ENCODE measurements at regions not wholly inside any gene's neighbourhood (a gene's known extent, or its start where the extent isn't known, plus 50 kb on each side); places are given as distances from the start of the nearest gene placed in this dataset.

DNA sequence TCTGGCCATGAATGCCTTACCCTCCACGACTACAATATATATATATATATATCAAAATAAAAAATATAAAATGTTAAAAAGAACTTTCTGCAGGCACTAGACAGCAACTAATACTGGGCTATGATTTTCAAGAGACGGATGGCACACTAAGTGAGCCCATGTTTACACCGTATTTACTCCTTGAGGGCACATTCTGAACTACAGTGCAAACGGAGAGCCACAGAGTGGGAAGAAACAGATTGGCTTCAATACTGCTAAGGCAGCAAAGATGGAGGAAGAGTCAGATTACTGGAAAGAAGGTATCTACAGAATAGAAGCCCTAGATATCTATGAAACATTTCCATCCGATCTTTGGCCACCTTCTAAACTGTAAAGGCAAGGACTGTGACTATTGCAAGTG, 330.3 kb downstream of the HTR1B start:
- H3K9me3 ChIP-seq (ENCODE audit: control insufficient read depth, insufficient read depth, low read length): no peaks in the 10 kb centered on the region; the same call in 1 of the 2 replicates
- H3K4me3 ChIP-seq (ENCODE audit: low read depth, low read length): no peak overlapping the region
- ChIA-PET CTCF (no interaction called here), POLR2A (no interaction called here)
- no peak for DNase-seq (ENCODE audit: low read depth, low spot score)
- no peak overlapping the region for H3K27ac ChIP-seq (ENCODE audit: low read depth, low read length)
- no peak for TF ChIP-seq CTCF (IDR thresholded peaks at IDR 0.05; ENCODE audit: low read depth, low read length)
- no peaks in the 10 kb centered on the region for H3K27me3 ChIP-seq (ENCODE audit: control insufficient read depth, insufficient read depth, low read length)

DNA sequence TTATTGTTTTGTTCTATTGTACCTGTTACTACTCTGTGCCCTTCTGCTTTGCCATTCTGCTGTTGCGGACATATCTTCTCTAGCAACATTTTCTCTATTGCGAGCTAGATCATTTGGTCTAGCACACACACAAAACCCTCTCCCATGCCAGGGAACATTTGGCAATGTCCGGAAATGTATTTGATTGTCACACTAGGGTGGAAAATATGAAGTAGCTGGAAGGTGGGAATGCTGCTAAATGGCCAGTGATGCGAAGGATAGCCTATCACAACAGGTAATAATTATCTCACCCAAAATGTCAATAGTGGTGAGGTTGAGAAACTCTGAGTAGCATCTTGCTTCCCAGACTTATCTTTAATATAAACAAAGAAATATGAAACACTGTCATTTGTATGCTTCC, 331.9 kb downstream of the HTR1B start:
- ChIA-PET CTCF (no interaction called here), POLR2A (no interaction called here)
- Histone ChIP-seq H3K4me3 (ENCODE audit: low read depth, low read length) (no peak overlapping the region), H3K27ac (ENCODE audit: low read depth, low read length) (no peak overlapping the region), H3K9me3 (ENCODE audit: control insufficient read depth, insufficient read depth, low read length) (no peaks in the 10 kb centered on the region; the same call in 1 of the 2 replicates), H3K27me3 (ENCODE audit: control insufficient read depth, insufficient read depth, low read length) (no peaks in the 10 kb centered on the region)
- DNase-seq (ENCODE audit: low read depth, low spot score): no peak
- TF ChIP-seq CTCF (IDR thresholded peaks at IDR 0.05; ENCODE audit: low read depth, low read length): no peak

GRCh38 chr6:77124604-77125003, 338.7 kb downstream of the HTR1B start:
- CTCF ChIA-PET: interaction anchor here (0.6 kb wide), 1 partner anchor 333 kb away, joined by 4 read pairs; no protein-coding TSS in a partner anchor
- DNase-seq (ENCODE audit: low read depth, low spot score): no peak
- Histone ChIP-seq H3K9me3 (ENCODE audit: control insufficient read depth, insufficient read depth, low read length) (peaks cover 5% of the 10 kb centered on the region), H3K27me3 (ENCODE audit: control insufficient read depth, insufficient read depth, low read length) (no peaks in the 10 kb centered on the region), H3K27ac (ENCODE audit: low read depth, low read length) (no peak overlapping the region), H3K4me3 (ENCODE audit: low read depth, low read length) (no peak overlapping the region)
- 0 out of 2 replicates have a peak, but pooled peaks have one; percentile 16 for TF ChIP-seq CTCF (IDR thresholded peaks at IDR 0.05; ENCODE audit: low read depth, low read length)
- POLR2A ChIA-PET: no interaction called here

- CTCF ChIA-PET: no interaction called here
- no peaks in the 10 kb centered on the region for H3K27me3 ChIP-seq (ENCODE audit: control insufficient read depth, insufficient read depth, low read length)
- DNase-seq (ENCODE audit: low read depth, low spot score): no peak
- TF ChIP-seq CTCF (IDR thresholded peaks at IDR 0.05; ENCODE audit: low read depth, low read length): no peak
- POLR2A ChIA-PET: no interaction called here
- peaks cover 5% of the 10 kb centered on the region for H3K9me3 ChIP-seq (ENCODE audit: control insufficient read depth, insufficient read depth, low read length)
- H3K27ac ChIP-seq (ENCODE audit: low read depth, low read length): no peak overlapping the region
- no peak overlapping the region for H3K4me3 ChIP-seq (ENCODE audit: low read depth, low read length)
These were observed 339.8 kb downstream of the HTR1B start for GRCh38 chr6:77123527-77123926.

GRCh38 chr6:77106992-77107391, 356.3 kb downstream of the HTR1B start:
- Histone ChIP-seq H3K9me3 (ENCODE audit: control insufficient read depth, insufficient read depth, low read length) (no peaks in the 10 kb centered on the region), H3K27me3 (ENCODE audit: control insufficient read depth, insufficient read depth, low read length) (no peaks in the 10 kb centered on the region), H3K4me3 (ENCODE audit: low read depth, low read length) (no peak overlapping the region), H3K27ac (ENCODE audit: low read depth, low read length) (no peak overlapping the region)
- ChIA-PET POLR2A (no interaction called here), CTCF (no interaction called here)
- TF ChIP-seq CTCF (IDR thresholded peaks at IDR 0.05; ENCODE audit: low read depth, low read length): no peak
- DNase-seq (ENCODE audit: low read depth, low spot score): no peak
